Mesendoderm (in vitro differentiated cells): ENCODE measurements at regions not wholly inside any gene's neighbourhood (a gene's known extent, or its start where the extent isn't known, plus 50 kb on each side); places are given as distances from the start of the nearest gene placed in this dataset.
A peak's percentile ranks its signal among the peaks of the same experiment; 100 is the strongest.

Source experiments
- DNase-seq: peaks from one replicate; pipeline ENCODE4 v3.0.0; 2013
- H2AK5ac ChIP-seq: 2 replicates; pipeline ENCODE4 v1.6.1; 2013; ENCODE audit warnings: low read length, inconsistent platforms
- H2BK120ac ChIP-seq: 2 replicates; pipeline ENCODE4 v1.6.1; 2013; ENCODE audit warnings: low read depth, mild to moderate bottlenecking, low read length, moderate library complexity, mixed read lengths
- H2BK15ac ChIP-seq: replicated peaks from 2 replicates; pipeline ENCODE4 v1.6.1; 2013; ENCODE audit warnings: low read depth, mild to moderate bottlenecking, moderate library complexity
- H2BK5ac ChIP-seq: 2 replicates; pipeline ENCODE4 v1.6.1; 2013; ENCODE audit warnings: low read length, inconsistent platforms
- H3K18ac ChIP-seq: 2 replicates; pipeline ENCODE4 v1.6.1; 2013; ENCODE audit warnings: mild to moderate bottlenecking, low read length, mixed read lengths
- H3K23ac ChIP-seq: one replicate; pipeline ENCODE4 v1.6.1; 2013; ENCODE audit warnings: low read length
- H3K27ac ChIP-seq: 2 replicates; pipeline ENCODE4 v1.5.1; 2013; ENCODE audit warnings: low read depth, mild to moderate bottlenecking, inconsistent platforms, low read length, moderate library complexity
- H3K27me3 ChIP-seq: 2 replicates; pipeline ENCODE4 v1.6.1; 2013; ENCODE audit warnings: low read length, control low read depth, mild to moderate bottlenecking, inconsistent platforms; ENCODE audit not compliant: insufficient read depth, poor library complexity
- H3K36me3 ChIP-seq: 2 replicates; pipeline ENCODE4 v1.6.1; 2013; ENCODE audit warnings: low read length, inconsistent platforms; ENCODE audit not compliant: control insufficient read depth, insufficient read depth
- H3K4ac ChIP-seq: one replicate; pipeline ENCODE4 v1.6.1; 2013; ENCODE audit warnings: low read depth, mild to moderate bottlenecking, low read length, moderate library complexity
- H3K4me1 ChIP-seq: 2 replicates; pipeline ENCODE4 v1.6.1; 2013; ENCODE audit warnings: low read depth, low read length, inconsistent platforms; ENCODE audit not compliant: control insufficient read depth
- H3K4me2 ChIP-seq: 2 replicates; pipeline ENCODE4 v1.6.1; 2013; ENCODE audit warnings: low read length
- H3K4me3 ChIP-seq: 2 replicates; pipeline ENCODE4 v1.5.1; 2013; ENCODE audit warnings: mild to moderate bottlenecking, low read length
- H3K56ac ChIP-seq: one replicate; pipeline ENCODE4 v1.6.1; 2013; ENCODE audit warnings: low read length
- H3K79me1 ChIP-seq: 2 replicates; pipeline ENCODE4 v1.6.1; 2013; ENCODE audit warnings: low read length, inconsistent platforms
- H3K79me2 ChIP-seq: 2 replicates; pipeline ENCODE4 v1.6.1; 2013; ENCODE audit warnings: mild to moderate bottlenecking, low read length; ENCODE audit not compliant: control insufficient read depth, insufficient read depth
- H3K9ac ChIP-seq: 2 replicates; pipeline ENCODE4 v1.6.1; 2013; ENCODE audit warnings: low read length, inconsistent platforms
- H4K5ac ChIP-seq: one replicate; pipeline ENCODE4 v1.6.1; 2013; ENCODE audit warnings: low read length
- H4K8ac ChIP-seq: one replicate; pipeline ENCODE4 v1.6.1; 2013; ENCODE audit warnings: low read depth, mild to moderate bottlenecking, control low read depth, low read length, moderate library complexity
- WGBS: extraction: QIAGEN DNeasy Blood & Tissue Kit; methylation state at CpG from one replicate; pipeline ENCODE4 v1.1.7; 2013; ENCODE audit warnings: low lambda C conversion rate, missing lambda C conversion rate; ENCODE audit not compliant: insufficient coverage; ENCODE audit errors: extremely low coverage; 5-methylcytosine and 5-hydroxymethylcytosine counted together

- H3K18ac ChIP-seq = no peak overlapping the region
- H2BK15ac ChIP-seq = no peak overlapping the region
- no peak overlapping the region for H3K23ac ChIP-seq
- H2BK120ac ChIP-seq = no peak overlapping the region
- no peak overlapping the region for H3K27ac ChIP-seq
- H3K9ac ChIP-seq = no peak overlapping the region
- no peaks in the 10 kb centered on the region for H3K79me2 ChIP-seq
- no peaks in the 10 kb centered on the region for H3K79me1 ChIP-seq
- no peak overlapping the region for H3K4me2 ChIP-seq
- no peak overlapping the region for H3K4me3 ChIP-seq
- no CpG with 5 or more reads among the region's 15 CpGs for whole genome bisulfite sequencing
- no peak overlapping the region for H3K56ac ChIP-seq
- no peak overlapping the region for H4K8ac ChIP-seq
- no peak overlapping the region for H2AK5ac ChIP-seq
- H2BK5ac ChIP-seq = no peak overlapping the region
- no peak overlapping the region for H3K4ac ChIP-seq
- H3K27me3 ChIP-seq = no peaks in the 10 kb centered on the region
- no peak for DNase-seq
- no peaks in the 10 kb centered on the region for H3K36me3 ChIP-seq
- H4K5ac ChIP-seq = no peak overlapping the region
- H3K4me1 ChIP-seq = peaks cover 4% of the 10 kb centered on the region
Measured at GRCh38 chr11:134668076-134668475, 256.0 kb upstream of the B3GAT1 start.

- H3K4me1 ChIP-seq = peaks cover 4% of the 10 kb centered on the region
Measured at GRCh38 chr11:134667505-134667904, 255.5 kb upstream of the B3GAT1 start.

GRCh38 chr11:134667175-134667500 is 255.1 kb upstream of the B3GAT1 start:
- Histone ChIP-seq H3K9ac (no peak overlapping the region), H3K23ac (no peak overlapping the region), H3K27me3 (no peaks in the 10 kb centered on the region), H2BK15ac (no peak overlapping the region), H3K18ac (no peak overlapping the region), H3K79me1 (no peaks in the 10 kb centered on the region), H3K79me2 (no peaks in the 10 kb centered on the region), H3K4ac (no peak overlapping the region), H3K36me3 (no peaks in the 10 kb centered on the region), H3K27ac (no peak overlapping the region), H2AK5ac (no peak overlapping the region), H2BK5ac (no peak overlapping the region), H3K4me3 (no peak overlapping the region), H4K8ac (no peak overlapping the region), H4K5ac (no peak overlapping the region), H3K4me1 (peaks cover 4% of the 10 kb centered on the region), H2BK120ac (no peak overlapping the region), H3K56ac (no peak overlapping the region), H3K4me2 (no peak overlapping the region)
- no CpG with 5 or more reads among the region's 4 CpGs for WGBS
- no peak for DNase-seq

More at GRCh38 chr11:134667505-134667904, 255.5 kb upstream of the B3GAT1 start:
- no peak overlapping the region for H3K18ac ChIP-seq
- H3K79me2 ChIP-seq = no peaks in the 10 kb centered on the region
- H2BK15ac ChIP-seq = no peak overlapping the region
- H2BK120ac ChIP-seq = no peak overlapping the region
- H2BK5ac ChIP-seq = no peak overlapping the region
- no peak overlapping the region for H3K4me3 ChIP-seq
- no peaks in the 10 kb centered on the region for H3K27me3 ChIP-seq
- H3K79me1 ChIP-seq = no peaks in the 10 kb centered on the region
- no peak overlapping the region for H2AK5ac ChIP-seq
- no peak overlapping the region for H3K27ac ChIP-seq
- H3K56ac ChIP-seq = no peak overlapping the region
- no peaks in the 10 kb centered on the region for H3K36me3 ChIP-seq
- H3K4ac ChIP-seq = no peak overlapping the region
- no peak overlapping the region for H3K4me2 ChIP-seq
- no peak overlapping the region for H3K23ac ChIP-seq
- H4K8ac ChIP-seq = no peak overlapping the region
- DNase-seq = no peak
- H3K9ac ChIP-seq = no peak overlapping the region
- no peak overlapping the region for H4K5ac ChIP-seq
- WGBS = no CpG with 5 or more reads among the region's 9 CpGs

GRCh38 chr11:134666273-134667174 is 254.5 kb upstream of the B3GAT1 start:
- H3K27ac ChIP-seq = no peak overlapping the region
- H2BK120ac ChIP-seq = no peak overlapping the region
- no peak overlapping the region for H3K9ac ChIP-seq
- no peak for DNase-seq
- no peak overlapping the region for H2BK15ac ChIP-seq
- no peaks in the 10 kb centered on the region for H3K36me3 ChIP-seq
- no peak overlapping the region for H4K5ac ChIP-seq
- H3K23ac ChIP-seq = no peak overlapping the region
- no peaks in the 10 kb centered on the region for H3K79me2 ChIP-seq
- WGBS = no CpG with 5 or more reads among the region's 13 CpGs
- no peak overlapping the region for H2BK5ac ChIP-seq
- H3K4me2 ChIP-seq = no peak overlapping the region
- H3K4me3 ChIP-seq = no peak overlapping the region
- H3K79me1 ChIP-seq = no peaks in the 10 kb centered on the region
- no peak overlapping the region for H3K18ac ChIP-seq
- no peaks in the 10 kb centered on the region for H3K27me3 ChIP-seq
- peaks cover 4% of the 10 kb centered on the region for H3K4me1 ChIP-seq
- no peak overlapping the region for H2AK5ac ChIP-seq
- H3K56ac ChIP-seq = no peak overlapping the region
- H3K4ac ChIP-seq = no peak overlapping the region
- H4K8ac ChIP-seq = no peak overlapping the region

GRCh38 chr11:134665571-134666270 is 253.7 kb upstream of the B3GAT1 start:
- Histone ChIP-seq H3K4me3 (no peak overlapping the region), H3K27ac (no peak overlapping the region), H3K9ac (no peak overlapping the region), H2AK5ac (no peak overlapping the region), H2BK120ac (no peak overlapping the region), H3K4ac (no peak overlapping the region), H3K36me3 (no peaks in the 10 kb centered on the region), H3K23ac (peak overlapping the region; percentile 66), H3K79me2 (no peaks in the 10 kb centered on the region), H3K56ac (no peak overlapping the region), H3K4me2 (no peak overlapping the region), H4K5ac (no peak overlapping the region), H2BK15ac (no peak overlapping the region), H3K27me3 (no peaks in the 10 kb centered on the region), H3K4me1 (peaks cover 3% of the 10 kb centered on the region), H4K8ac (no peak overlapping the region), H3K79me1 (no peaks in the 10 kb centered on the region), H2BK5ac (no peak overlapping the region), H3K18ac (no peak overlapping the region)
- peak; percentile 30 for DNase-seq
- no CpG with 5 or more reads among the region's 19 CpGs for WGBS
